Neural cell (in vitro differentiated cells): ENCODE measurements at regions not wholly inside any gene's neighbourhood (a gene's known extent, or its start where the extent isn't known, plus 50 kb on each side); places are given as distances from the start of the nearest gene placed in this dataset.

ENCODE experiments used
- H2AFZ ChIP-seq: fragments of 200-600, 300-800 bp; sonication (generic), shearing (Covaris generic); 2 replicates; pipeline ENCODE4 v1.6.0; 2014; ENCODE audit warnings: low read depth, mild to moderate bottlenecking, antibody characterized with exemption, low read length, moderate library complexity
- H3F3A ChIP-seq: fragments of 200-600 bp; shearing (Covaris generic); 2 replicates; pipeline ENCODE4 v1.6.1; 2016; ENCODE audit warnings: mild to moderate bottlenecking, moderate library complexity, mixed read lengths, antibody characterized with exemption, low read length; ENCODE audit not compliant: insufficient read depth, poor library complexity, severe bottlenecking
- H3K27ac ChIP-seq: fragments of 200-600, 300-800 bp; sonication (generic), shearing (Covaris generic); 2 replicates; pipeline ENCODE4 v1.5.1; 2014; ENCODE audit warnings: mild to moderate bottlenecking, low read length, moderate library complexity
- H3K27me3 ChIP-seq: fragments of 300-800, 200-600 bp; sonication (generic), shearing (Covaris generic); 2 replicates; pipeline ENCODE4 v1.6.0; 2014; ENCODE audit warnings: mild to moderate bottlenecking, low read depth, low read length, moderate library complexity; ENCODE audit not compliant: insufficient read depth
- H3K36me3 ChIP-seq: fragments of 300-800, 200-600 bp; sonication (generic), shearing (Covaris generic); 2 replicates; pipeline ENCODE4 v1.5.1; 2014; ENCODE audit warnings: mild to moderate bottlenecking, antibody characterized with exemption, low read length, moderate library complexity; ENCODE audit not compliant: insufficient read depth
- H3K4me2 ChIP-seq: fragments of 300-800, 200-600 bp; sonication (generic), shearing (Covaris generic); 2 replicates; pipeline ENCODE4 v1.6.0; 2014; ENCODE audit warnings: mild to moderate bottlenecking, low read length
- H3K4me3 ChIP-seq: fragments of 300-800, 200-600 bp; sonication (generic), shearing (Covaris generic); 2 replicates; pipeline ENCODE4 v1.5.1; 2014; ENCODE audit warnings: mild to moderate bottlenecking, low read length, moderate library complexity
- H3K79me2 ChIP-seq: fragments of 200-600 bp; shearing (Covaris generic); replicated peaks from 2 replicates; pipeline ENCODE4 v1.6.0; 2014; ENCODE audit warnings: mild to moderate bottlenecking, low read length, moderate library complexity; ENCODE audit not compliant: insufficient read depth
- H3K9ac ChIP-seq: fragments of 300-800, 200-600 bp; sonication (generic), shearing (Covaris generic); 2 replicates; pipeline ENCODE4 v1.6.1; 2016; ENCODE audit warnings: mild to moderate bottlenecking, low read length, mixed read lengths
- H3K9me2 ChIP-seq: fragments of 200-600 bp; shearing (Covaris generic); 2 replicates; pipeline ENCODE4 v1.6.1; 2016; ENCODE audit warnings: mild to moderate bottlenecking, low read length, mixed read lengths; ENCODE audit not compliant: insufficient read depth
- H3K9me3 ChIP-seq: fragments of 200-600, 300-800 bp; sonication (generic), shearing (Covaris generic); 2 replicates; pipeline ENCODE4 v1.6.1; 2016; ENCODE audit warnings: mild to moderate bottlenecking, mixed run types, low read length, moderate library complexity, mixed read lengths
- H4K20me1 ChIP-seq: fragments of 200-600 bp; shearing (Covaris generic); 2 replicates; pipeline ENCODE4 v1.6.1; 2016; ENCODE audit warnings: mild to moderate bottlenecking, mixed run types; ENCODE audit not compliant: insufficient read depth
- EP300 ChIP-seq: fragments of 450-650 bp; conservative IDR thresholded peaks from 2 replicates; pipeline ENCODE4 v1.6.1; 2014; ENCODE audit warnings: antibody characterized with exemption, mild to moderate bottlenecking, moderate library complexity; ENCODE audit not compliant: poor library complexity, severe bottlenecking
- EZH2 ChIP-seq: fragments of 200-600, 300-800 bp; shearing (Covaris generic), sonication (generic); IDR thresholded peaks from 2 replicates; pipeline ENCODE4 v1.6.1; 2014; ENCODE audit warnings: antibody characterized with exemption, low read length, borderline replicate concordance, mild to moderate bottlenecking; ENCODE audit not compliant: insufficient read depth, poor library complexity, severe bottlenecking
- MXI1 ChIP-seq: fragments of 450-650 bp; conservative IDR thresholded peaks from 2 replicates; pipeline ENCODE4 v1.6.1; 2014; ENCODE audit warnings: antibody characterized with exemption, mild to moderate bottlenecking; ENCODE audit not compliant: poor library complexity, severe bottlenecking
- POLR2AphosphoS5 ChIP-seq: IDR thresholded peaks from 2 replicates; pipeline ENCODE4 v1.6.1; 2012
- RAD21 ChIP-seq: fragments of 450-650 bp; conservative IDR thresholded peaks from 2 replicates; pipeline ENCODE4 v1.6.1; 2014; ENCODE audit warnings: antibody characterized with exemption, mild to moderate bottlenecking, moderate library complexity
- SMC3 ChIP-seq: fragments of 450-650 bp; conservative IDR thresholded peaks from 2 replicates; pipeline ENCODE4 v1.6.1; 2014; ENCODE audit warnings: antibody characterized with exemption, mild to moderate bottlenecking, moderate library complexity; ENCODE audit not compliant: poor library complexity
- TAF1 ChIP-seq: IDR thresholded peaks from 2 replicates; pipeline ENCODE4 v1.6.1; 2012; ENCODE audit warnings: low read depth
- TF ChIP-seq, protein P1 (sequence below): IDR thresholded peaks from 2 replicates; pipeline ENCODE4 v1.6.1; 2012; ENCODE audit warnings: borderline replicate concordance
- TF ChIP-seq, protein P2 (sequence below): fragments of 450-650 bp; IDR thresholded peaks from 2 replicates; pipeline ENCODE4 v1.5.1; 2014; ENCODE audit warnings: antibody characterized with exemption, mild to moderate bottlenecking, moderate library complexity; ENCODE audit not compliant: poor library complexity, severe bottlenecking

DNA sequence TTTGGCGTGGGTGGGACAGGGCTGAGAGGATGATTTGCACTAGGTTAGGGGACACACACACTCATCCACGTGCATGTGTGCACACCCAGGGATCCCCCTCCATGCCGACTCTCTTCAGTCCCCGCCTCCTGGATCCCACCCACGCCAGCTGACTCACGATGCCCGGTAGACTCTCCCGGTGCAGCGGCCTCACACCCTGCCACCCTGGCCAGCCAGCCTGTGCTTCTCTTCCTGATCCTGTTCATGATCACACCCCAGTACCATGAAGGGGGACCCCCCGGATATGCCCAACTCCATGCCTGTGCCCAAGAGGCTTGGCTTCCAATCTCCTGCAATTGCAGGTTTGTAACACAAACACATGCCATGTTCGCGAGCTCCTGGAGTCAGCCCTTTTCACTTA, 157.8 kb upstream of the HDAC4 start:
- Histone ChIP-seq H3K27ac (no peak overlapping the region), H3K36me3 (no peaks in the 10 kb centered on the region), H3K27me3 (no peaks in the 10 kb centered on the region), H3K4me2 (no peak overlapping the region), H3K9ac (no peak overlapping the region), H3K9me3 (no peaks in the 10 kb centered on the region), H3K4me3 (no peak overlapping the region), H4K20me1 (no peaks in the 10 kb centered on the region), H3K79me2 (no peaks in the 10 kb centered on the region), H2AFZ (no peak overlapping the region), H3F3A (no peaks in the 10 kb centered on the region), H3K9me2 (no peaks in the 10 kb centered on the region)
- TF ChIP-seq, protein P1, sequence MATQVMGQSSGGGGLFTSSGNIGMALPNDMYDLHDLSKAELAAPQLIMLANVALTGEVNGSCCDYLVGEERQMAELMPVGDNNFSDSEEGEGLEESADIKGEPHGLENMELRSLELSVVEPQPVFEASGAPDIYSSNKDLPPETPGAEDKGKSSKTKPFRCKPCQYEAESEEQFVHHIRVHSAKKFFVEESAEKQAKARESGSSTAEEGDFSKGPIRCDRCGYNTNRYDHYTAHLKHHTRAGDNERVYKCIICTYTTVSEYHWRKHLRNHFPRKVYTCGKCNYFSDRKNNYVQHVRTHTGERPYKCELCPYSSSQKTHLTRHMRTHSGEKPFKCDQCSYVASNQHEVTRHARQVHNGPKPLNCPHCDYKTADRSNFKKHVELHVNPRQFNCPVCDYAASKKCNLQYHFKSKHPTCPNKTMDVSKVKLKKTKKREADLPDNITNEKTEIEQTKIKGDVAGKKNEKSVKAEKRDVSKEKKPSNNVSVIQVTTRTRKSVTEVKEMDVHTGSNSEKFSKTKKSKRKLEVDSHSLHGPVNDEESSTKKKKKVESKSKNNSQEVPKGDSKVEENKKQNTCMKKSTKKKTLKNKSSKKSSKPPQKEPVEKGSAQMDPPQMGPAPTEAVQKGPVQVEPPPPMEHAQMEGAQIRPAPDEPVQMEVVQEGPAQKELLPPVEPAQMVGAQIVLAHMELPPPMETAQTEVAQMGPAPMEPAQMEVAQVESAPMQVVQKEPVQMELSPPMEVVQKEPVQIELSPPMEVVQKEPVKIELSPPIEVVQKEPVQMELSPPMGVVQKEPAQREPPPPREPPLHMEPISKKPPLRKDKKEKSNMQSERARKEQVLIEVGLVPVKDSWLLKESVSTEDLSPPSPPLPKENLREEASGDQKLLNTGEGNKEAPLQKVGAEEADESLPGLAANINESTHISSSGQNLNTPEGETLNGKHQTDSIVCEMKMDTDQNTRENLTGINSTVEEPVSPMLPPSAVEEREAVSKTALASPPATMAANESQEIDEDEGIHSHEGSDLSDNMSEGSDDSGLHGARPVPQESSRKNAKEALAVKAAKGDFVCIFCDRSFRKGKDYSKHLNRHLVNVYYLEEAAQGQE = no peak
- TF ChIP-seq TAF1 (no peak), EP300 (no peak), MXI1 (no peak), RAD21 (no peak), SMC3 (no peak), EZH2 (no peak)
- TF ChIP-seq, protein P2, sequence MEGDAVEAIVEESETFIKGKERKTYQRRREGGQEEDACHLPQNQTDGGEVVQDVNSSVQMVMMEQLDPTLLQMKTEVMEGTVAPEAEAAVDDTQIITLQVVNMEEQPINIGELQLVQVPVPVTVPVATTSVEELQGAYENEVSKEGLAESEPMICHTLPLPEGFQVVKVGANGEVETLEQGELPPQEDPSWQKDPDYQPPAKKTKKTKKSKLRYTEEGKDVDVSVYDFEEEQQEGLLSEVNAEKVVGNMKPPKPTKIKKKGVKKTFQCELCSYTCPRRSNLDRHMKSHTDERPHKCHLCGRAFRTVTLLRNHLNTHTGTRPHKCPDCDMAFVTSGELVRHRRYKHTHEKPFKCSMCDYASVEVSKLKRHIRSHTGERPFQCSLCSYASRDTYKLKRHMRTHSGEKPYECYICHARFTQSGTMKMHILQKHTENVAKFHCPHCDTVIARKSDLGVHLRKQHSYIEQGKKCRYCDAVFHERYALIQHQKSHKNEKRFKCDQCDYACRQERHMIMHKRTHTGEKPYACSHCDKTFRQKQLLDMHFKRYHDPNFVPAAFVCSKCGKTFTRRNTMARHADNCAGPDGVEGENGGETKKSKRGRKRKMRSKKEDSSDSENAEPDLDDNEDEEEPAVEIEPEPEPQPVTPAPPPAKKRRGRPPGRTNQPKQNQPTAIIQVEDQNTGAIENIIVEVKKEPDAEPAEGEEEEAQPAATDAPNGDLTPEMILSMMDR = no peak

DNA sequence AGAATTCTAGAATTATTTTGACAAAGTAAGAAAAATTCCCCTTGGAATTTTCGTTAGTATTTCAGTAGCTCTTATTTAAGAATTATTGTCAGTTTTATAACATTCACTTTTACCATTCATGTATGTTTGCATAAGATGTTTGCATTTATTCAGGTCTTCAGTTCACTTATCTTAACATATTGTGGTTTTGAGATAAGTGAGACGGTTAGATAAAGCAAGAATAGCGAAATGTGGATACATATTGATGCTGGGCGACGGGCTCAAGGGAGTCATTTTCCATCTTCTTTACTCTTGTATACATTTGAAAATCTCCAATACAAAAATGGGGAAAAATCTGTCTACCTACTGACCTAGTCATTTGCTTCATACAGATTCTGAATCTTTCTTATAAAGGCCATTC, 156.7 kb upstream of the HDAC4 start:
- H3K9me3 ChIP-seq = no peaks in the 10 kb centered on the region
- H4K20me1 ChIP-seq = no peaks in the 10 kb centered on the region
- no peak overlapping the region for H3K4me2 ChIP-seq
- no peaks in the 10 kb centered on the region for H3K9me2 ChIP-seq
- H3K9ac ChIP-seq = no peak overlapping the region
- TF ChIP-seq EP300 (no peak), EZH2 (no peak), POLR2AphosphoS5 (no peak), SMC3 (no peak), TAF1 (no peak), RAD21 (no peak), MXI1 (no peak)
- TF ChIP-seq, protein P2 = no peak
- TF ChIP-seq, protein P1 = no peak
- no peak overlapping the region for H3K4me3 ChIP-seq
- H2AFZ ChIP-seq = no peak overlapping the region
- H3K36me3 ChIP-seq = no peaks in the 10 kb centered on the region
- H3F3A ChIP-seq = no peaks in the 10 kb centered on the region
- no peaks in the 10 kb centered on the region for H3K27me3 ChIP-seq
- no peak overlapping the region for H3K27ac ChIP-seq
- no peaks in the 10 kb centered on the region for H3K79me2 ChIP-seq
